Lower leg skin (tissue), 4 donors: ENCODE measurements at regions not wholly inside any gene's neighbourhood (a gene's known extent, or its start where the extent isn't known, plus 50 kb on each side); places are given as distances from the start of the nearest gene placed in this dataset.
"Not testable (repeated sequence)": the region's sequence is repeated elsewhere in the genome, so short reads cannot be mapped to it uniquely, and the experiment has no call there.

Experiments
- DNase-seq, 2 donors: peaks; one replicate each; pipeline ENCODE4 v3.0.0-alpha.2; 2019; ENCODE audit warnings: low spot score in 2 of 2
- H3K4me3 ChIP-seq: fragments of 200-600 bp; sonication (generic); 2 replicates; pipeline ENCODE4 v1.5.1; 2017; ENCODE audit warnings: mild to moderate bottlenecking, low read depth; ENCODE audit not compliant: poor library complexity, severe bottlenecking
- POLR2A ChIP-seq, 2 donors: fragments of 450-650 bp; IDR thresholded peaks; one replicate each; pipeline ENCODE4 v1.6.1; 2016 to 2017; ENCODE audit warnings: antibody characterized with exemption in 2 of 2, mild to moderate bottlenecking in 1 of 2, moderate library complexity in 1 of 2
- WGBS, 2 donors: methylation state at CpG; one replicate each; pipeline ENCODE4 v1.1.5; 2018; 5-methylcytosine and 5-hydroxymethylcytosine counted together
- intact Hi-C: fragments of 100-400 bp; cut with DNase I; formaldehyde crosslinking; loops from one replicate; pipeline ENCODE4 v1.15.0; 2023; ENCODE audit warnings: low total_unique reads
- TF ChIP-seq, protein P1 (sequence below), 3 donors: fragments of 450-650 bp; IDR thresholded peaks; one replicate each; pipeline ENCODE4 v1.5.1; 2016; ENCODE audit warnings: antibody characterized with exemption in 3 of 3, mild to moderate bottlenecking in 3 of 3, moderate library complexity in 2 of 3

DNA sequence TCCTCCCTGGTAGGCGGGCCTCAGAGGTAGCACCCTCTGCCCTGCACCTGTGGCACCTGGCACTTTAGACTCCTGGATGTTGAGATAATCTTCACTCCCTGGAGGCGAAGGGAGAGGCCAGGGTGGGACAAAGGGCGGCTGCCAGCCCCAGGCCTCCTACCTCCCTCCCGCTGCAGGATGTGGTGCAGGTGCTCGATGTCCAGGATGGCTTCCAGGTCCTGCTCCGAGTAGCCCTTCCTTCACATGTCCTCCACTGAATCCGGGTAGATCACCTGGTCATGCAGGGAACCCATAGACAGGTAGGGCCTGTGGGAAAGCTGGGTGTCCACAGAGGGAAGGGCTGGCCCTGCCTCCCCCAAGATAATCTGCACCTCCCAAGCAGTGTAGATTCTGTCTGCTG is 1075.6 kb downstream of the RPIA start:
- peak in 1 of 2 donors; percentile 74 for DNase-seq
- H3K4me3 ChIP-seq, intact Hi-C loops: not testable (repeated sequence)
- 59 to 67% methylated on average over 7 of the region's 7 CpGs for WGBS, 2 donors

DNA sequence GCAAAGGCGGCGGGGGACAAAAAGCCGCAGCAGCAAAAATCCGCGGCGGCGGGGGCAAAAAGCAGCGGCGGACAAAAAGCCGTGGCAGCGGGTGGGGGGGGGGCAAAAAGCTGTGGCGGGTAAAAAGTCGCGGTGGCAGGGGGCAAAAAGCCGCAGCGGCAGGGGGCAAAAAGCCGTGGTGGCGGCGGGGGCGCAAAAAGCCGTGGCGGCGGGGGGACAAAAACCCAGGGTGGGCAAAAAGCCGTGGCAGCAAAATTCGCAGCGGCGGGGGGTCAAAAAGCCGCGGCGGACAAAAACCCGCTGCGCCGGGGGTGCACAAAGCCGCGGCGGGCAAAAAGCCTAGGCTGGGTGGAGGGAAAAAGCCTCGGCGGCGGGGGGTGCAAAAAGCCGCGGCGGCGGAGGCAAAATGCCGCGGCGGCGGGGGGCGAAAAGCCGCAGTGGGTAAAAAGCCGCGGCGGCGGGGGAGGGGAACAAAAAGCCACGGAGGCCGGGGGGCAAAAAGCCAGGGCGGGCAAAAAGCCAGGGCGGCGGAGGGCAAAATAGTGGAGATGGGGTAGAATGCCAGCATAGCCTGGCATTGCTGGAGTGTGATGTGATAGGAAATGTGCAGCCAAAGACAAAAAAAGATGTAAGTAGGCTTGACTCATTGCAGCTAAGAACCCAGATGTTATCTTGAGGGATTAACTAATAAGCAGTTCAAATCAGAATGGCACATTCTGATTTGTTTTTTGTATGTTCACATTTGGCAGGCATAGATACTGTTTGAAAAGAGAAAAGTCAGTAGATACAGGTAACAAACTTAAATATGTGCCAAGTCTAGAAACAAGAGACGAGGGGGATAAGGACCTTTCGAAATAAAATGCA is 1076.3 kb downstream of the RPIA start:
- no peak overlapping the region for H3K4me3 ChIP-seq
- DNase-seq = peak; percentile 20 to 87
- TF ChIP-seq, protein P1, sequence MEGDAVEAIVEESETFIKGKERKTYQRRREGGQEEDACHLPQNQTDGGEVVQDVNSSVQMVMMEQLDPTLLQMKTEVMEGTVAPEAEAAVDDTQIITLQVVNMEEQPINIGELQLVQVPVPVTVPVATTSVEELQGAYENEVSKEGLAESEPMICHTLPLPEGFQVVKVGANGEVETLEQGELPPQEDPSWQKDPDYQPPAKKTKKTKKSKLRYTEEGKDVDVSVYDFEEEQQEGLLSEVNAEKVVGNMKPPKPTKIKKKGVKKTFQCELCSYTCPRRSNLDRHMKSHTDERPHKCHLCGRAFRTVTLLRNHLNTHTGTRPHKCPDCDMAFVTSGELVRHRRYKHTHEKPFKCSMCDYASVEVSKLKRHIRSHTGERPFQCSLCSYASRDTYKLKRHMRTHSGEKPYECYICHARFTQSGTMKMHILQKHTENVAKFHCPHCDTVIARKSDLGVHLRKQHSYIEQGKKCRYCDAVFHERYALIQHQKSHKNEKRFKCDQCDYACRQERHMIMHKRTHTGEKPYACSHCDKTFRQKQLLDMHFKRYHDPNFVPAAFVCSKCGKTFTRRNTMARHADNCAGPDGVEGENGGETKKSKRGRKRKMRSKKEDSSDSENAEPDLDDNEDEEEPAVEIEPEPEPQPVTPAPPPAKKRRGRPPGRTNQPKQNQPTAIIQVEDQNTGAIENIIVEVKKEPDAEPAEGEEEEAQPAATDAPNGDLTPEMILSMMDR (IDR thresholded peaks at IDR 0.05) = no peak
- no peak for TF ChIP-seq POLR2A (IDR thresholded peaks at IDR 0.05)
- 10 to 13% methylated on average over 60 of the region's 60 CpGs for WGBS, 2 donors
- intact Hi-C loops = no loop called here

DNA sequence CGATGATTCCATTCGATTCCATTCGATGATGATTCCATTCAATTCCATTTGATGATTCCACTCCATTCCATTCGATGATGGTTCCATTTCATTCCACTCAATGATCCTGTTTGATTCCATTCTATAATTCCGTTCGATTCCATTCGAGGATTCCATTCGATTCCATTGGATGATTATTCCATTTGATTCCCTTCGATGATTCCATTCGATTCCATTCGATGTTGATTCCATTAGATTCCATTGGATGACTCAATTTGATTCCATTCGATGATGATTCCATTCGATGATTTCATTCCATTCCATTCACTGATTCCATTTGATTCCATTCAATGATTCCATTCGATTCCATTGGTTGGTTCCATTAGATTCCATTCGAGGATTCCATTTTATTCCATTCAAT is 1084.4 kb downstream of the RPIA start:
- H3K4me3 ChIP-seq = no peak overlapping the region
- TF ChIP-seq, protein P1 (IDR thresholded peaks at IDR 0.05) = no peak
- no peak for TF ChIP-seq POLR2A (IDR thresholded peaks at IDR 0.05)
- WGBS, 2 donors = 83 to 85% methylated on average over 15 of the region's 15 CpGs
- intact Hi-C loops = no loop called here
- DNase-seq = no peak

DNA sequence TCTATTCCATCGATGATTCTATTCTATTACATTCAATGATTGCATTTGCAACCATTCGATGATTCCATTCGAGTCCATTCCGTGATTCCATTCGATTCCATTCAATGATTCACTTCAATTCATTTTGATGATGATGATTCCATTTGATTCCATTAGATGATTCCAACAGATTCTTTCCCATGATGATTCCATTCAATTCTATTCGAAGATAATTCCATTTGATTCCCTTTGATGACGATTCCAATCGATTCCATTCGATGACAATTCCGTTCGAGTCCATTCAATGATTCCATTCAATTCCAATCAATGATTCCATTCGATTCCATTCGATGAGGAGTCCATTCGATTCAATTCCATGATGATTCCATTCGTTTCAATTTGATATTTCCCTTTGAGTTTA is 1088.8 kb downstream of the RPIA start:
- no peak for DNase-seq
- intact Hi-C loops = no loop called here
- TF ChIP-seq POLR2A (IDR thresholded peaks at IDR 0.05) = no peak
- TF ChIP-seq, protein P1 (IDR thresholded peaks at IDR 0.05) = no peak
- no peak overlapping the region for H3K4me3 ChIP-seq
- WGBS, 2 donors = 76 to 85% methylated on average over 15 of the region's 15 CpGs

DNA sequence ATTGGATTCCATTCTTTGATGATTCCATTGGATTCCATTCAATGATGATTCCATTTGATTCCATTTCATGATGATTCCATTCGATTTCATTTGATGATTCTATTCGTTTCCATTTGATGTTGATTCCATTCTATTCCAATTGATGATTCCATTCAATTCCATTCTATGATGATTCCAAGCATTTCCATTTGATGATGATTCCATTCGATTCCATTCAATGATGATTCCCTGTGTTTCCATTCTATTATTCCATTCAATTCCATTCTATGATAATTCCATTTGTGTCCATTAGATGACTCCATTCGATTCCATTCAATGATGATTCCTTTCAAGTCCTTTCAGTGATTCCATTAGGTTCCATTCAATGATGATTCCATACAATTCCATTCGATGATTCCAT is 1090.5 kb downstream of the RPIA start:
- DNase-seq = no peak
- WGBS, 2 donors = 59 to 65% methylated on average over 5 of the region's 5 CpGs
- no peak overlapping the region for H3K4me3 ChIP-seq
- intact Hi-C loops = no loop called here
- TF ChIP-seq POLR2A (IDR thresholded peaks at IDR 0.05) = no peak
- TF ChIP-seq, protein P1 (IDR thresholded peaks at IDR 0.05) = no peak

DNA sequence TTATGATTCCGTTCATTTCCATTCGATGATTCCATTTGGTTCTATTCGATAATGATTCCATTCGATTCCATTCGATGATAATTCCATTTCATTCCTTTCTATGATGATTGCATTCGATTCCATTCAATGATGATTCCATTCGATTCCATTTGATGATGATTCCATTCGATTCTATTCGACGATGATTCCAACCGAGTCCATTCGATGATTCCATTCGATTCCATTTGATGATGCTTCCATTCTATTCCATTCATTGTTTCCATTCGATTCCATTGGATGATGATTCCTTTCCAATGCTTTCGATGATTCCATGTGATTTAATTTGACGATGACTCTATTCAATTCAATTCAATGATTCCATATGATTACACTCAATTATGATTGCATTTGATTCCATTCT is 1093.5 kb downstream of the RPIA start:
- no peak for DNase-seq
- 78 to 86% methylated on average over 16 of the region's 16 CpGs for WGBS, 2 donors
- intact Hi-C loops = no loop called here
- H3K4me3 ChIP-seq = no peak overlapping the region
- TF ChIP-seq POLR2A (IDR thresholded peaks at IDR 0.05) = no peak
- TF ChIP-seq, protein P1 (IDR thresholded peaks at IDR 0.05) = no peak

DNA sequence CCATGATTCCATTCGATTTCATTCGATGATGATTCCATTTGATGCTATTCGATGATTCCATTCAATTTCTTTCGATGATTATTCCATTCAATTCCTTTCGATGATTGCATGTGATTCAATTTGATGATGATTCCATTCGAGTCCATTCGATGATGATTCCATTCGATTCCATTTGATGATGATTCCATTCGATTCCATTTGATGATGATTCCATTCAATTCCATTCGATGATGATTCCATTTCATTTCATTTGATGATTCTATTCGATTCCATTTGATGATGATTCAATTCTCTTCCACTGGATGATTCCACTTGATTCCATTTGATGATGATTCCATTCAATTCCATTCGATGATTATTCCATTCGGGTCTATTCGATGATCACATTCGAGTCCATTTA is 1094.1 kb downstream of the RPIA start:
- DNase-seq, H3K4me3 ChIP-seq, intact Hi-C loops: not testable (repeated sequence)
- WGBS, 2 donors = 81 to 87% methylated on average over 15 of the region's 15 CpGs

DNA sequence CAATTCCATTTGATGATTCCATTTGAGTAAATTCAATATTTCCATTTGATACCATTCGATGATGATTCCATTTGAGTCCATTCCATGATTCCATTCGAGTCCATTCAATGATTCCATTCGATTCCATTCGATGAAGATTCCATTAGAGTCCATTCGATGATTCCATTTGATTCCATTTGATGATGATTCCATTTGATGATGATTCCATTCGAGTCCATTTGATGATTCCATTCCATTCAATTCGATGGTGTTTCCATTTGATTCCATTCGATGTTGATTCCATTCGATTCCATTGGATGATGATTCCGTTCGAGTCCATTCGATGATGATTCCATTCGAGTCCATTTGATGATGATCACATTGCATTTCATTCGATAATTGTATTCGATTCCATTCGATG is 1095.2 kb downstream of the RPIA start:
- 76 to 78% methylated on average over 16 of the region's 16 CpGs for WGBS, 2 donors
- DNase-seq, H3K4me3 ChIP-seq, intact Hi-C loops: not testable (repeated sequence)

DNA sequence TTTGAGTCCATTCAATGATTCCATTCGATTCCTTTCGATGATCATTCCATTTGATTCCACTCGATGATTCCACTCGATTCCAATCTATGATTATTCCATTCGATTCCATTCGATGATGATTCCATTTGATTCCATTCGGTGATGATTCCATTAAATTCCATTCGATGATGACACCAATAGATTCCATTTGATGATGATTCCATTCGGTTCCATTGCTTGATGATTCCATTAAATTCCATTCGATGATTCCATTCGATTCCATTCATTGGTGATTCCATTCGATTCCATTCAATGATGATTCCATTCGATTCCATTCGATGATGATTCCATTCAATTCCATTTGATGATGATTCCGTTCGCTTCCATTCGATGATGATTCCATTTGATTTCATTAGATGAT is 1104.1 kb downstream of the RPIA start:
- H3K4me3 ChIP-seq, DNase-seq, intact Hi-C loops: not testable (repeated sequence)
- WGBS, 2 donors = 80 to 85% methylated on average over 17 of the region's 17 CpGs
